ENCODE measurements at regions not wholly inside any gene's neighbourhood (a gene's known extent, or its start where the extent isn't known, plus 50 kb on each side); places are given as distances from the start of the nearest gene placed in this dataset.
A peak's percentile ranks its signal among the peaks of the same experiment; 100 is the strongest.

- DNase-seq = no peak
These were observed 50.7 kb upstream of the PAIP2B start for GRCh38 chr2:71277536-71278103.

DNA sequence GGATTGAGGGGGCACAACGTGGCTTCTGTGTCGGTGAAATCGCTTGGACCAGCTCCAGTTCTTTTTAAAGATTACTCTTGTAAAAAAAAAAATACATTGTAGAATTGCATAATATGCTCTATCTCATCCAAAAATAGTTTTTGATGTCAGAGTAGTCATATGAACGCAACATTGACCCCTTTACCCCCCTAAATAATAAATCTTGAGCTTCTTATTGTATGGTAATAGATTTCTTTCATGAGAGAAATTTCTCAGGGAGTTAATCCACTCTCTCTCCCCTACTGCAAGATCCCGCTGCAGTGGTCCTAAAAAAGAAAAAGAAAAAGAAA, 50.2 kb upstream of the PAIP2B start:
- DNase-seq = no peak

DNA sequence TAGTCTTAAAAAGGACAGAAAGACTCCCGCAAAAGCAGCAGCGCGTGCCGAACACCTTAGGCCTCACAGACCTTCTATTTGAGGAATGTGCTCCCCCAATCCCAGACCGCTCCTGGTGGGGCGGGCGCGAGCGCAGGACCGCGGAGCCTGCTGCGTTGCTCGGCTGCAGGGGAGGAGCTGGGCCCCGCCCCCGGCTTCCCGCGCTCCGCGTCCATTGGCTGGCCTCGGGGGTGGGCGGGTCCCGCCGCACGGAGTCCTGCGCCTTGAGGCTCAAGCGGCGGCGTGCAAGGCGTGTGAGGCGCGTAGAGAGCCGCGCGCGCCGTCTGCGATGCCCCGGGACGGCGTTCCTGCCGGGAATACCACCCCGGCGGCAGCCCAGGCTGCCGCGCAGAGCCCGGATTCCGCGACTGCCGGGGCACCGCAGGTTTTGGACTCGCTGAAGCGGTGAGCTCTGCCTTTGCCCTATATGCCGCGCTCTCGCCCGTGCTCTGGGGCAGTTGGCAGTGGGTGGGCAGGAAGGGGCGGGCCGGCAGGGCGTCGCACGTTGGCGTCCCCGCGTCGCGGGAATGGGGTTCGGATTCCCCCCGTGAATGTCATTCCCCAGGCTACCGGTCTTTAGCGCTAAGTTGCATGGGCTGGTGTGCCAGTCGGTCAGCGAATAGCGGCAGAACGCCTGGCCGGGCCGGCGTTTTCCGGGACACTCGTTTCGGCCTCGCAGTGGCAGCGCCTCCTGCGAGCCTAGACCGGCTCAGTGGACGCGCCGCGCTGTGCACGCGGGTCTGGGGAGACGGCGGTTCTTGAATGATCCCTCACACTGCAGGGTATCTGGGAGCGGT, 49.6 kb upstream of the PAIP2B start:
- DNase-seq = peak; percentile 61 to 78 (median 68)

All from activated naive CD4-positive, alpha-beta T cell (primary cell).